Right cardiac atrium (tissue), 5 donors: ENCODE measurements at regions not wholly inside any gene's neighbourhood (a gene's known extent, or its start where the extent isn't known, plus 50 kb on each side); places are given as distances from the start of the nearest gene placed in this dataset.

ENCODE experiments used
- ATAC-seq, 2 donors: fragments of 200-7000 bp; cut with Tn5 transposase; one replicate each; pipeline versions ENCODE4 v1.8.0 to v1.9.1; 2020; ENCODE audit warnings: moderate library complexity in 2 of 2, mild to moderate bottlenecking in 1 of 2
- DNase-seq, 3 donors: peaks; one replicate each; pipeline ENCODE4 v3.0.0-alpha.2; 2020
- H3K27ac ChIP-seq: one replicate; pipeline ENCODE4 v1.5.1; 2013; ENCODE audit warnings: mild to moderate bottlenecking, low read length, control low read depth, moderate library complexity
- H3K27me3 ChIP-seq: one replicate; pipeline ENCODE4 v1.6.1; 2013; ENCODE audit not compliant: control insufficient read depth, insufficient read depth
- H3K4me1 ChIP-seq: one replicate; pipeline ENCODE4 v1.6.1; 2013; ENCODE audit warnings: low read length; ENCODE audit not compliant: control insufficient read depth, insufficient read depth
- H3K4me3 ChIP-seq: one replicate; pipeline ENCODE4 v1.5.1; 2013; ENCODE audit warnings: low read length, control low read depth
- H3K9me3 ChIP-seq: one replicate; pipeline ENCODE4 v1.6.1; 2013; ENCODE audit warnings: low read length; ENCODE audit not compliant: control insufficient read depth
- WGBS: extraction: QIAGEN DNeasy Blood & Tissue Kit; methylation state at CpG from one replicate; pipeline ENCODE4 v1.1.7; 2013; 5-methylcytosine and 5-hydroxymethylcytosine counted together
- intact Hi-C, 4 donors: fragments of 100-400 bp; cut with DNase I; formaldehyde crosslinking; loops; one replicate each; pipeline versions ENCODE4 v1.11.0 to v1.14.0; 2022 to 2023
- donor health status: healthy with polysubstance abuse.
- donor health status: DM: no; HTN: yes; CAD: no.
- donor health status: DM: no; HTN: no; CAD: no.
- donor health status: DM: no; HTN: yes; CAD: no; lungs with severe emphysema.
- donor health status: DM: yes; HTN: yes; CAD: no.

DNA sequence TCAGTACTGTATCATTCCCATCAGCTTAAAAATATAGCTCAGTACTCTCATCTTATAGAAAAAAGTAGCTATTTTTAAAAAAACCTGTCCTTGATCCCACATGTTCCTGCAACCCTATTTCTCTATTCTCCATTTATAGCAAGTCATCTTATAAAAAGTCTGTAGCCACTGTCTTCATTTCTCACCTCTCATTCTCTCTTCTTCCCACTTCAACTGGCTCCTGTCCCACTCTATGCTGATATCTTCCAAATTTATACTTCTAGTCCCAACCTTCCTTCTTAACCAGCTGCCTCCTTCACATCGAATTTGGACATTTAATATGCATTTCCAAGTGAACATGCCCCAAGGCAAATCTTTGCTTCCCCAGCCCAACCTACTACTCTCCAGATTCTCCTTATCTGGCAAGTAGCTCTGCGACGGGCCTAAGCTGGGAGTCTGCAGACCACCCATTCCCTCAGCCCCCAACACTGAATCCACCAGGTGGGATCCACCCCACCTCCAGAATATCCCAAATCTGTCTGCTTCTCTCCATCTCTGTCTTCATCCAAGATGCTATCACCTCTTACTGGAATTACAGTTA, 52.0 kb upstream of the TANC2 start:
- DNase-seq, result no peak
- no peaks in the 10 kb centered on the region for H3K9me3 ChIP-seq
- H3K4me1 ChIP-seq, result peaks cover 2% of the 10 kb centered on the region
- H3K27me3 ChIP-seq, result no peaks in the 10 kb centered on the region
- intact Hi-C loops, result no loop called here
- H3K27ac ChIP-seq, result no peak overlapping the region
- no peak overlapping the region for H3K4me3 ChIP-seq
- no peak for ATAC-seq
- WGBS, result 85% methylated on average over 3 of the region's 3 CpGs

DNA sequence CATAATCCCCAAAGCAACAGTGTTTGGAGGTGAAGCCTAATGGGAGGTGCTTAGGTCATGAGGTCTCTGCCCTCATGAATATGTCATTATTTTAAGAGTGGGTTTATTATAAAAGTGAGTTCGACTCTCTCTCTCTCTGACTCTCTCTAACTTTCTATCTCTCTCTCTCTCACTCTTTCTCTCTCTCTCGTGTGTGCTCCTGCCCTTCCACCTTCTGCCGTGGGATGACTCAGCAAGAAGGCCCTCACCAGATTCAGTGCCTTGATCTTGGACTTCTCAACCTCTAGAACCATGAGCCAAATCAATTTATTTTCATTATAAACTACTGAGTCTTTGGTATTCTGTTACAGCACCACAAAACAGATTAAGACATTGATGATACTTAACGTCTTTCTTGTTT, 53.7 kb upstream of the TANC2 start:
- no peak for ATAC-seq
- no peak for DNase-seq
- Histone ChIP-seq H3K4me1 (peaks cover 2% of the 10 kb centered on the region), H3K27ac (no peak overlapping the region), H3K9me3 (no peaks in the 10 kb centered on the region), H3K4me3 (no peak overlapping the region), H3K27me3 (no peaks in the 10 kb centered on the region)
- 96% methylated on average over 4 of the region's 4 CpGs for WGBS
- intact Hi-C loops, result no loop called here

DNA sequence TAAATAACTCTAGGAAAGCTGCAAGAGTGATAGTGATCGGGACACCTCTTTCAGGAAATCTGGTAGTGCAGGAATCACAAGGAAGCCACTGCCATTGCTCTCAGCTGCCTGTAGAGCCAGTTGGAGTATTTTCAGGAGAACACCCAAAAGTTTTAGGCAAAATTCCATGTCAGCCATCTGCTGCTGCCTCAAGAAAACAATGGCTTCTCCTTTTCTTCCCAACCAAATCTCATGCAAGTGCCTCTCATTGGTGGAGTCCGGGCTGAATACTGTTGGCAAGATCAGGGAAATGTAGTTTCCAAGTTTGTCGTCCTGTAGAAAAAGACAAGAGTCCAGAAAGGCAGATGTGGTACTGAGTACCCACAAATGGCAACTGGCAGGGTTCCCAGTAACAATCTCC, 54.9 kb upstream of the TANC2 start:
- H3K27ac ChIP-seq, result no peak overlapping the region
- intact Hi-C loops, result no loop called here
- ATAC-seq, result no peak
- no peak for DNase-seq
- no peaks in the 10 kb centered on the region for H3K9me3 ChIP-seq
- no peak overlapping the region for H3K4me3 ChIP-seq
- H3K4me1 ChIP-seq, result no peaks in the 10 kb centered on the region
- WGBS, result 39% methylated on average over 3 of the region's 3 CpGs
- no peaks in the 10 kb centered on the region for H3K27me3 ChIP-seq

DNA sequence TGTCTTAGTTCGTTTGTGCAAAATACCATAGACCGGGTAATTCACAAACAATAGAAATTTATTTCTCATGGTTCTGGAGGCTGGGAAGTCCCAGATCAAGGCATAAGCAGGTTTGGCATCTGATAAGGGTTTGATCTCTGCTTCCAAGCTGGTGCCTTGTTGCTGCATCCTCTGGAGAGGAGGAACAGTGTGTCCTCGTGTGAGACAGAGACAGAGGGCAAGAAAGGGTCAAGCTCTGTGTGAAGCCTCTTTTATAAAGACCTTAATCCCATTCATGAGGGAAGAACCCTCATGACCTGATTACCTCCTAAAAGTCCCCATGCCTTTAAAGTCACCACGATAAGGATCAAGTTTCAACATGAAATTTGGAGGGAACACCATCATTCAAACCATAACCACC, 55.8 kb upstream of the TANC2 start:
- Histone ChIP-seq H3K4me3 (no peak overlapping the region), H3K27ac (no peak overlapping the region), H3K4me1 (no peaks in the 10 kb centered on the region), H3K27me3 (no peaks in the 10 kb centered on the region), H3K9me3 (no peaks in the 10 kb centered on the region)
- no peak for ATAC-seq
- no peak for DNase-seq
- 78% methylated on average over 4 of the region's 4 CpGs for WGBS
- intact Hi-C loops, result no loop called here

DNA sequence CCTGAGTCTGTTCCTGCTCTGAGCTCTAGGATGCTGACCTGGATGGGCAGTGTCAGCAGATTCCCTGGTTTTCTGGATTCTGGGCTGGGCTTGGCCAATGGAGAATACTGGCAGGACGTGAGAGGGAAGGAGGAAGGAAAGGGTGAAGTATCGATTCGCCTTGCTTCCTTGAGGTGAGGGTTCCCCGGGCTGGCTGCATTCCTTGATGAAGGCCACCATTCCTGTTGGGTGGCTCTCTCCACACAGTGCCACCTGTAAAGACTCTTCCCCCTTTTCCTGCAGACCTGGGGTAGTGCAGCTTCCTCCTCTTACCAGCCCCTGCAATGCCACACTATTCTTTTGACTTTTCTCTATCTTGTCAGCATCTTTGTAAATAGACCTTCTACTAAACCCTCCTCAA, 58.1 kb upstream of the TANC2 start:
- no peak overlapping the region for H3K27ac ChIP-seq
- DNase-seq (no peak), ATAC-seq (no peak)
- no peak overlapping the region for H3K4me3 ChIP-seq
- no peaks in the 10 kb centered on the region for H3K9me3 ChIP-seq
- intact Hi-C loops, result no loop called here
- H3K27me3 ChIP-seq, result no peaks in the 10 kb centered on the region
- WGBS, result 77% methylated on average over 4 of the region's 4 CpGs
- H3K4me1 ChIP-seq, result no peaks in the 10 kb centered on the region

DNA sequence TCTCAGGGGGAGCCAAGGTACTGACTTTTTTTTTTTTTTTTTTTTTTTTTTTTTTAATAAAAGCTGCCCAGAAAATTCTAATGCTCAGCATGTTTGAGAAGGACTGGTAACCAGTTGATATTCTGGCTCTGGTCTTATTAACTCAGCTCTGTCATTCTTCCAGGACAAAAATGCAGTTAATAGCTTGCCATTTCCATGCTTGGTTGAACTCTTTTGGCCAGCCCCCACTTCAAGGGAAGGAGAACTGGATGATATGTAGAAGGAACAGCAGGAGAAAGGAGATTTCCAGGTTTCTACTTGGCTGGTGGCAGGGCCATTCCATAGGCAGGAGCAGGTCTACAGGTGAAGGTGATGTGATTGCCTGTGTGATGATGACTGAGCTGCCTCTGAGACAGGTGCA, 59.2 kb upstream of the TANC2 start:
- intact Hi-C loops, result no loop called here
- ATAC-seq (no peak), DNase-seq (no peak)
- Histone ChIP-seq H3K4me3 (no peak overlapping the region), H3K27ac (no peak overlapping the region), H3K4me1 (no peaks in the 10 kb centered on the region), H3K9me3 (no peaks in the 10 kb centered on the region), H3K27me3 (no peaks in the 10 kb centered on the region)

DNA sequence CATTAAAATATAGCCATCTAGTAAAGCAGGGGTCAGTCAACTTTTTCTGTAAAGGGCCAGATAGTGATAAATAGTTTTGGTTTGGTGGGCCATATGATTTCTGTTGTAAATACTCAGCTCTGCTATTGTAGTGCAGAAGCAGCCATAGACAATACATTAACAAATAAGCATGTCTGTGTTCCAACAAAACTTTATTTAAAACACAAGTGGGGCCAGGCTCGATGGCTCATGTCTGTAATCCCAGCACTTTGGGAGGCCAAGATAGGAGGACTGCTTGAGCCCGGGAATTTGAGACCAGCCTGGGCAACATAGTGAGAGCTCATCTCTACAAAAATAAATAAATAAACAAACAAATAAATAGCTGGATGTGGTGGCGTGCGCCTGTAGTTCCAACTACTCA, 60.8 kb upstream of the TANC2 start:
- Histone ChIP-seq H3K27ac (no peak overlapping the region), H3K9me3 (no peaks in the 10 kb centered on the region), H3K27me3 (no peaks in the 10 kb centered on the region), H3K4me1 (no peaks in the 10 kb centered on the region), H3K4me3 (no peak overlapping the region)
- ATAC-seq, result no peak
- 85% methylated on average over 4 of the region's 4 CpGs for WGBS
- intact Hi-C loops, result no loop called here
- no peak for DNase-seq

DNA sequence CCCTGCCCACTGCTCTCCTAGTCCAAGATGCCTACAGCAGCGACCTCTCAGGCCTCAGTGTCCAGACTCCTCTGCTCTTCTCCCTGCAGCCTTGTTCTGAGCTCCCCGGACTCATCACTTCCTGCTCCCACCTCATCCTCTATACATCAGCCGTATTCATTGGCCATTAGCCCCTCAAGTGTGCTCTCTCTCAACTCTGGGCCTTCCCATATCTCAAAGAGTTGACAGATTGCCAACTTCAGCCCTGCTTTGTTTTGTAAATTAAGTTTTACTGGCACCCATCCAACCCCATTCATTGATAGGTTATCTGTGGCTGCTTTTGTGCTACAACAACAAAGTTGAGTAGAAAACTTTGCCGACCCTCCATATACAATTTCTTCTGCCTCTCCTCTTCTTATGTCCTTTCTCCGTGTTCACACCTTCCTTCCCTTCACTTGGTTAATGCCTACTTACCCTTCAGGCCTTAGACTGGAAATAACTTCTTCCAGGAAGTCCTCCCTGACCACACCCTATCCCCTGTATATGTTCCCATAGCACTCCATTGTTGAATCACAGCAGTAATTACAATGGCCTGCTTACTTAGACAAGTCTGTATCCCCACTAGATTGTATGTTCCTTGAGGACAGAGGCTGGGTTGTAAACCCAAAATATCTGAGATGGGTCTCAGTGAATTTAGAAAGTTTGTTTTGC, 63.4 kb upstream of the TANC2 start:
- Histone ChIP-seq H3K4me1 (no peaks in the 10 kb centered on the region), H3K9me3 (no peaks in the 10 kb centered on the region), H3K27ac (no peak overlapping the region), H3K4me3 (no peak overlapping the region), H3K27me3 (no peaks in the 10 kb centered on the region)
- DNase-seq (no peak), ATAC-seq (peak in 1 of 2 donors; percentile 72)
- intact Hi-C loops, result no loop called here
- WGBS, result 59% methylated on average over 5 of the region's 5 CpGs

DNA sequence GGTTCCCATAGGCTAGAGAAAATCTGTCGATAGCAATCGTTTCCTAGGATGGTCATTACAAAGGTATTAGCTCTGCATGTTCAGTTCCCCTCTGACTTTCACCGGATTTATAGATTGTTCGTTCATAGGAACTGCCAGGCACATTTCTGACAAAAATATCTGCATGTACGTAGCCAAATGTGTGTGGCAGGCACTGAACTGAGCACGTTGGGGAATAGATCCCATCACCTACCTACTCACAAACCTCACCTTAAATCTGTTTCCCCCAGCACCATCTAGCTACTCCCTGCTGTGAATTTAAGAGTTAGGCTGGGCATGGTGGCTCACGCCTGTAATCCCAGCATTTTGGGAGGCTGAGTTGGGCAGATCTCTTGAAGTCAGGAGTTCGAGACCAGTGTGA, 64.5 kb upstream of the TANC2 start:
- intact Hi-C loops, result no loop called here
- H3K4me3 ChIP-seq, result no peak overlapping the region
- no peak overlapping the region for H3K27ac ChIP-seq
- DNase-seq (no peak), ATAC-seq (no peak)
- no peaks in the 10 kb centered on the region for H3K9me3 ChIP-seq
- H3K27me3 ChIP-seq, result no peaks in the 10 kb centered on the region
- WGBS, result 97% methylated on average over 8 of the region's 8 CpGs
- H3K4me1 ChIP-seq, result no peaks in the 10 kb centered on the region

DNA sequence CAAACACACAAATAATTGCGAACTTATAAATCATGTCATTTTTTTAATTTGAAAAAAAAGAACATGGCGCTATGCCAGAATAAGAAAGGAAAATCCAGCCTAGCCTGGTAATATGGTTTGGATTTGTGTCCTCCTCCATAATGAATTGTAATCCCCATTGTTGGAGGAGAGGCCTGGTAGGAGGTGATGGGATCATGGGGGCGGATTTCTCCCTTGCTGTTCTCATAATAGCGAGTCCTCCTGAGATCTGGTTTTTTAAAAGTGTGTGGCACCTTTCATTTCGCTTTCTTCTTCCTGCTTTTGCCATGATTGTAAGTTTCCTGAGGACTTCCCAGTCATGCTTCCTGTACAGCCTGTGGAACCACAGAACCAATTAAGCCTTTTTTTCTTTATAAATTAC, 65.9 kb upstream of the TANC2 start:
- Histone ChIP-seq H3K27ac (no peak overlapping the region), H3K27me3 (no peaks in the 10 kb centered on the region), H3K4me3 (no peak overlapping the region), H3K4me1 (no peaks in the 10 kb centered on the region), H3K9me3 (no peaks in the 10 kb centered on the region)
- intact Hi-C loops, result no loop called here
- DNase-seq (no peak), ATAC-seq (no peak)
- whole genome bisulfite sequencing, result 97% methylated on average over 5 of the region's 5 CpGs

DNA sequence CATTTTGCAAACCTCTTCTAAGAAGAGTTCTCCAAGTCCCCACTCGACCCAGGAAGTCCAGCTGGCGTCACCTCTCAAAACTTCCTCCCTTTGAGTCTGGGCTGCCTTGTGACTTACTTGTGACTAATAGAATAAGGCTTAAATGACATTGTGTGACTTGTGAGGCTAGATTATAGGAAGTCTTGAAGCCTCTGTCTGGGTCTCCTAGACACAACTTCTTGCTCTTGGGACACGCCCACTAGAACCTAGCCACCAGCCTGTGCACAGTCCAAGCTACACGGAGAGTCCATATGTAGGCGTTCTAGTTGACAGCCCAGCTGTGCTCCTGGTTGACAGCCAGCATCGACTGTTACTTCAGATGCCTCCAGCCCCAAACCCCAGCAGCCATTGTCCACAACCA, 66.7 kb upstream of the TANC2 start:
- ATAC-seq (peak; percentile 56 to 65), DNase-seq (peak; percentile 33 to 70 (median 56))
- WGBS, result 60% methylated on average over 6 of the region's 6 CpGs
- no peak overlapping the region for H3K4me3 ChIP-seq
- H3K27me3 ChIP-seq, result no peaks in the 10 kb centered on the region
- no peak overlapping the region for H3K27ac ChIP-seq
- intact Hi-C loops, result no loop called here
- H3K9me3 ChIP-seq, result no peaks in the 10 kb centered on the region
- H3K4me1 ChIP-seq, result no peaks in the 10 kb centered on the region
